K562 (cell line): ENCODE measurements at regions not wholly inside any gene's neighbourhood (a gene's known extent, or its start where the extent isn't known, plus 50 kb on each side); places are given as distances from the start of the nearest gene placed in this dataset.

Experiments
- AFF1 ChIP-seq, 2 experiments: fragments of 450-650 bp; IDR thresholded peaks; 2 replicates each; pipeline ENCODE4 v1.6.1; 2018; ENCODE audit warnings: mild to moderate bottlenecking in 2 of 2, low read depth in 1 of 2; ENCODE audit not compliant: partially characterized antibody in 2 of 2
- BRD4 ChIP-seq: fragments of 200-600 bp; sonication (generic); IDR thresholded peaks from 2 replicates; pipeline ENCODE4 v1.6.1; 2017; ENCODE audit warnings: inconsistent platforms
- ELK3 ChIP-seq: fragments of 450-650 bp; formaldehyde crosslinking; IDR thresholded peaks from 2 replicates; pipeline ENCODE4 v1.4.0; 2020; ENCODE audit warnings: mild to moderate bottlenecking
- FOXA3 ChIP-seq, 2 experiments: fragments of 450-650 bp in 1 of 2; sonication (generic) in 1 of 2; formaldehyde crosslinking; IDR thresholded peaks in 1 of 2; conservative IDR thresholded peaks in 1 of 2; 2 replicates each; pipeline versions ENCODE4 v1.4.0 to v1.8.0; 2020 to 2022; ENCODE audit warnings: mild to moderate bottlenecking in 2 of 2, missing genetic modification reagents in 1 of 2
- HMG20A ChIP-seq: fragments of 450-650 bp; formaldehyde crosslinking; conservative IDR thresholded peaks from 2 replicates; pipeline ENCODE4 v1.4.0; 2020; ENCODE audit warnings: mild to moderate bottlenecking, mixed read lengths
- MAX ChIP-seq: sonication (generic); formaldehyde crosslinking; IDR thresholded peaks from 2 replicates; pipeline ENCODE4 v1.9.0; 2022; ENCODE audit warnings: mild to moderate bottlenecking, missing genetic modification reagents
- MAZ ChIP-seq, 2 experiments: fragments of 450-650 bp in 1 of 2; sonication (generic) in 1 of 2; formaldehyde crosslinking; IDR thresholded peaks in 1 of 2; conservative IDR thresholded peaks in 1 of 2; 2 replicates each; pipeline versions ENCODE4 v1.4.0 to v1.5.0; 2020; ENCODE audit warnings: mild to moderate bottlenecking in 1 of 2, missing genetic modification reagents in 1 of 2
- MEF2D ChIP-seq: conservative IDR thresholded peaks from 2 replicates; pipeline ENCODE4 v1.6.1; 2016; ENCODE audit warnings: low read depth, missing genetic modification characterization, missing compliant biosample characterization
- NELFE ChIP-seq: IDR thresholded peaks from 2 replicates; pipeline ENCODE4 v1.6.1; 2011; ENCODE audit warnings: mild to moderate bottlenecking; ENCODE audit not compliant: insufficient read depth, insufficient read length
- NFXL1 ChIP-seq: fragments of 450-650 bp; formaldehyde crosslinking; IDR thresholded peaks from 2 replicates; pipeline ENCODE4 v1.4.0; 2021; ENCODE audit warnings: mild to moderate bottlenecking
- OTX1 ChIP-seq: fragments of 450-650 bp; formaldehyde crosslinking; IDR thresholded peaks from 2 replicates; pipeline ENCODE4 v1.4.0; 2022; ENCODE audit warnings: mild to moderate bottlenecking
- PHF20 ChIP-seq: fragments of 450-650 bp; IDR thresholded peaks from 2 replicates; pipeline ENCODE4 v1.6.1; 2018; ENCODE audit not compliant: partially characterized antibody
- SMARCB1 ChIP-seq: IDR thresholded peaks from 2 replicates; pipeline ENCODE4 v1.6.1; 2011; ENCODE audit warnings: improper control_type of control experiment, low read depth; ENCODE audit not compliant: insufficient read length
- SMARCE1 ChIP-seq: fragments of 450-650 bp; IDR thresholded peaks from 2 replicates; pipeline ENCODE4 v1.7.1; 2016; ENCODE audit warnings: mild to moderate bottlenecking
- SNIP1 ChIP-seq: fragments of 450-650 bp; IDR thresholded peaks from 2 replicates; pipeline ENCODE4 v1.7.1; 2017; ENCODE audit warnings: low read depth, mild to moderate bottlenecking
- U2AF1 ChIP-seq: fragments of 200-400 bp; formaldehyde crosslinking; optimal IDR thresholded peaks from 2 replicates; pipeline ENCODE3; 2017; ENCODE audit warnings: mild to moderate bottlenecking, low read depth, low read length, moderate library complexity
- VEZF1 ChIP-seq: fragments of 200-800 bp; sonication (Bioruptor generic); IDR thresholded peaks from 2 replicates; pipeline ENCODE4 v1.6.1; 2017; ENCODE audit warnings: missing genetic modification characterization, missing compliant biosample characterization
- ZBTB34 ChIP-seq: fragments of 250-450 bp; sonication (Bioruptor Pico); IDR thresholded peaks from 2 replicates; pipeline ENCODE4 v1.8.0; 2021; ENCODE audit warnings: mild to moderate bottlenecking, moderate library complexity
- ZNF561 ChIP-seq: fragments of 450-650 bp; formaldehyde crosslinking; conservative IDR thresholded peaks from 2 replicates; pipeline ENCODE4 v1.4.0; 2020; ENCODE audit warnings: mild to moderate bottlenecking, moderate library complexity
- ZNF644 ChIP-seq: fragments of 200-800 bp; sonication (Bioruptor generic); IDR thresholded peaks from 2 replicates; pipeline ENCODE4 v1.6.1; 2016; ENCODE audit warnings: low read depth, missing genetic modification characterization, missing compliant biosample characterization
- ZNF699 ChIP-seq: fragments of 250-450 bp; sonication (Bioruptor Pico); IDR thresholded peaks from 2 replicates; pipeline ENCODE4 v1.8.0; 2021; ENCODE audit warnings: mild to moderate bottlenecking, moderate library complexity; ENCODE audit not compliant: insufficient replicate concordance

GRCh38 chr12:92208613-92209121 is 63.0 kb upstream of the BTG1 start (continued):
- no peak for TF ChIP-seq ZBTB34
- no peak for TF ChIP-seq ZNF699
- no peak for TF ChIP-seq MAZ (CRISPR knock-in tag; conservative IDR thresholded peaks at IDR 0.05 in 1 of 2, IDR thresholded peaks at IDR 0.05 in 1 of 2)
- TF ChIP-seq SMARCB1, result no peak
- TF ChIP-seq SNIP1, result no peak
- peak; percentile 24; the same call in 1 of the 2 replicates for TF ChIP-seq SMARCE1
- TF ChIP-seq PHF20, result no peak
- no peak for TF ChIP-seq FOXA3 (CRISPR knock-in tag; conservative IDR thresholded peaks at IDR 0.05 in 1 of 2, IDR thresholded peaks at IDR 0.05 in 1 of 2)
- no peak for TF ChIP-seq BRD4
- no peak for TF ChIP-seq ZNF644 (tag)
- TF ChIP-seq NFXL1 (CRISPR knock-in tag), result no peak
- peak; percentile 84 for TF ChIP-seq MEF2D (tag)
- no peak for TF ChIP-seq HMG20A (CRISPR knock-in tag)
- no peak for TF ChIP-seq ZNF561
- no peak for TF ChIP-seq MAX (CRISPR knock-in tag)
- TF ChIP-seq ELK3, result no peak
- TF ChIP-seq U2AF1, result no peak
- no peak for TF ChIP-seq VEZF1
- no peak for TF ChIP-seq AFF1 (IDR thresholded peaks at IDR 0.05; ENCODE audit: low read depth in 1 of 2, partially characterized antibody in 2 of 2)
- TF ChIP-seq OTX1 (CRISPR knock-in tag), result no peak
- TF ChIP-seq NELFE, result no peak
